GM23248 (cell line): ENCODE measurements at regions not wholly inside any gene's neighbourhood (a gene's known extent, or its start where the extent isn't known, plus 50 kb on each side); places are given as distances from the start of the nearest gene placed in this dataset.

ENCODE experiments used
- EZH2 ChIP-seq: fragments of 200-600 bp; sonication (generic); IDR thresholded peaks from 2 replicates; pipeline ENCODE4 v1.6.1; 2018; ENCODE audit warnings: antibody characterized with exemption, mild to moderate bottlenecking; ENCODE audit not compliant: insufficient read depth, poor library complexity, severe bottlenecking
- EZH2phosphoT487 ChIP-seq: fragments of 200-600 bp; sonication (generic); IDR thresholded peaks from 2 replicates; pipeline ENCODE4 v1.6.1; 2018; ENCODE audit warnings: antibody characterized with exemption, moderate library complexity, mild to moderate bottlenecking, low read depth; ENCODE audit not compliant: insufficient read depth

DNA sequence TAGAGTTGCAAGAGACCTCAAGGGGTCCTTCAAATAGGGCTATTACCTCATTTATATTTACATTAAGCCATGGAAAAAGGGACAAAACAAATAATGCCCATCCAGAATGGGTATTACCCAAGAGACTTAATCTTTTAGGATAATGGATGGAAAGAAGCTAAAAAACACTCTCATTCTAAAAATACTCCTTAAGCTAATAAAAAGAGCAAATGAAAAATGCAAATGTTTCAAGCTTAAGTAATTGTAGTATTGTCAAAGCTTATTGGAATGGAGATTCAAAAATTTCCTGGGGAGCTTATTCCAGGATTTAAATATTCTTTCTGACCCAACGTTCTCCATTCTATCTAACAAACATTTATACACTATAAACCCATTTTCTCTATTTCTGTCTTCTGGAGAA is 107.8 kb upstream of the SPIN4 start:
- TF ChIP-seq EZH2 = no peak
- TF ChIP-seq EZH2phosphoT487 = no peak
